H1 (cell line): ENCODE measurements at regions not wholly inside any gene's neighbourhood (a gene's known extent, or its start where the extent isn't known, plus 50 kb on each side); places are given as distances from the start of the nearest gene placed in this dataset.

Experiments used
- CBX8 ChIP-seq: fragments of 300-800, 300-1000 bp; sonication (generic); IDR thresholded peaks from 2 replicates; pipeline ENCODE4 v1.7.1; 2016; ENCODE audit warnings: low read depth, low read length, borderline replicate concordance
- CEBPB ChIP-seq: IDR thresholded peaks from 2 replicates; pipeline ENCODE4 v1.6.1; 2012; ENCODE audit warnings: low read depth, low read length
- GTF2F1 ChIP-seq: IDR thresholded peaks from 2 replicates; pipeline ENCODE4 v1.6.1; 2012; ENCODE audit warnings: low read depth, low read length, improper control_type of control experiment, borderline replicate concordance
- TCF12 ChIP-seq: IDR thresholded peaks from 2 replicates; pipeline ENCODE4 v1.6.1; 2011; ENCODE audit warnings: low read depth, mild to moderate bottlenecking, low read length

- TF ChIP-seq CEBPB (no peak), GTF2F1 (no peak), CBX8 (no peak), TCF12 (no peak)
Measured at GRCh38 chr11:33564856-33565453, 135.7 kb downstream of the C11orf91 start (continued).
